ENCODE measurements at regions not wholly inside any gene's neighbourhood (a gene's known extent, or its start where the extent isn't known, plus 50 kb on each side); places are given as distances from the start of the nearest gene placed in this dataset.

DNA sequence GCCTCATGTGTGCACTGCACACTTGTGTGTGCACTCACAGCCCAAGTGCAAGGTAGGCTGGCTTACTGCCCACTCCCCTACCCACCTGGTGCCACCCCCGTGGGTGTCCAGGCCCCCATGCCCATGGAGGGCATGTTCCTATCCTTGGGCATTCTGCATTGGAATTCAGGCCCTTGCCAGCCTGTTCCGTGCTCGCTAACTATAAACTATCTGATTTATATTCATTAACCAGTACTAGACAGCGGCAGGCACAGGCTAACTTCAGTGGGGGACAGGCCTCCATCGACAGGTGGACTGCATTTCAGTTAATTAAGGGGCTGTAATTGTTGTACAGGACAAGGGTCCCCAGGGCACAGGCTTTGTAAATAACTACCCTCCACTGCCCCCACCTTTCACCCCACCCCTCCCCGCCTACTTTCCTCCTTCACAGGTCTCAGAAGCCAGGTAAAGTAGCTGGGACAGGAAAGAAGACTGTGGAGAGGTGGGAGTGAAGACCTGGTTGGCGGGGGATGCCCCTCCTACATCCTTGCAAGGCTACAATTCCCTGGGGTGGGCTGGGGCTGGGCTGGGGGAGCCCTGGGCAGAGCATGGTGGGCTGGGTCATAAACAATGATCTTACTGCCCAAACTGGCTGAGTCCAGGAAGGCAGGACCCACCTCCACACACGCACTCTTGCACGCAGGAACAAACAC, 119.0 kb upstream of the LHX1 start:
- no peak for DNase-seq

DNA sequence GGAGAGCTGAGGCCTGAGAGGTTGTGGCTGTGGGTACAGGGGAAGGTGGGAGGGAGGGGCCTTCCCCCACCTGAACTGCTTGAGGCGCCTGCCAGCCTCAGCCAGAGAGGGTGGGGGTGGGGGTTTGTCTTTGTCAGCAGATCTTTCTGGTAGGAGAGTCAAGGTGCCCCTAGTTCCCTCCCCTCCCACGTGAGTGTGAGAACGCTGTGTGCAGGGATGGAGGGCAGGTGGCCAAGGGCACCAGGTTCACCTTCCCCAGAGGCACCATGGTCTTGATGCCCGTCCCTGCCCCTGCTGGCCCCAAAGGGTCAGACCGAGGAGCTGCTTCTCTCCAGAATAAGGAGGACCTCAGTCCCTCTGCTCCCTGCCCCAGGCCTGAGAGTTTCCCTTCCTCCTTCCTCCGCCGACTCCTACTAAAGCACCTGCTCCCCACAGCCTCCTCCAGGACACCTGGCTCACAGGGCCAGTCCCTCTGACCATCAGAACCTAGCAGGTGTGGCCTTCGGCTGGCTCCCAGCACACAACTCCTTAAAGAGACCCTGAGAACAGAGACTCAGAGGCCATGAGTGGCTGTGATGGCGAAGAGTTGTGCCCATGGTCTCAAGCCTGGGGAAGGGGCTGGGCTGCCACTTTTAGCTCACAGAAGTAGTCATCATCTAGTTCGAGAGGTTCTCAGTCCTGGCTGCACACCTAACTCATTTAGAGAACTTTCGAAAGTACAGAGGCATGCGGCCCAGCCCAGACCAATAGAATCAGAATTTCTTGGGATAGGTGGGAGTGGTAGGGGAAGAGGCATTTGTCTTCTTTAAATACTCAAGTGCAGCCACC, 113.2 kb upstream of the LHX1 start:
- no peak for DNase-seq

DNA sequence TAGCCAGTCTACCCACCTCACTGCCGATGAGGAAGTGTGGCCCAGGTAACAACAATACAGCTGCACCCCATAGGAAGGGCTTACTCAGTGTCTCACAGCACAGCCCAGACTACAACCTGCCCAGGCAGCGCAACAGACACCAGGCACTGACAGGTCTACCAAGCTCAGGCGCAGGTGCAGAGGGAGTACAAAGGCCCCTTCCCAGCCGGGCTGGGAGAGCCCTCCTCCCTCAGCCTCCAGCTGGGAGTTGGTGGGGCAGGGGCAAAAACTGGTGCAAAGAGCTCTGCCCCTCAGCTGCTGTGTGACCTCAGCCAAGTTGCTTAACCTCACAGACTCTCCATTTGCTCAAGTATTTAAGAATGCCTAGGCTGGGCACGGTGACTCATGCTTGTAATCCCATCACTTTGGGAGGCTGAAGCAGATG, 112.6 kb upstream of the LHX1 start:
- DNase-seq, result no peak

DNA sequence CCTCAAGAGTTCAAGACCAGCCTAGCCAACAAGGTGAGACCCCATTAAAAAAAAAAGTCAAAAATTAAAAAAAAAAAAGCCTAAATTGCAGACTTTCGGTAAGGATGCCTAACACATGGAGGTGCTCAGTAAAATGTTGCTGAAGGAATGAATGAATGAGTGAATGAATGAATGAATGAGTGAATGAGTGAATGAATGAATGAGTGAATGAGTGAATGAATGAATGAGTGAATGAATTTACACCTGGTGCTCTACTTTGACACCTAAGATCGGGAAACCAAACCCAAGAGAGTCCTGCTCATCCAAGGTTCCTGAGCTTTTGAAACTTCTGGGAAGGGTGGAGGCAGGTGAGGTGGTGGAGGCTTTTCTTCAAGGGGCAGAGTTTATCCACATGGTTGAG, 112.2 kb upstream of the LHX1 start:
- DNase-seq, result no peak

DNA sequence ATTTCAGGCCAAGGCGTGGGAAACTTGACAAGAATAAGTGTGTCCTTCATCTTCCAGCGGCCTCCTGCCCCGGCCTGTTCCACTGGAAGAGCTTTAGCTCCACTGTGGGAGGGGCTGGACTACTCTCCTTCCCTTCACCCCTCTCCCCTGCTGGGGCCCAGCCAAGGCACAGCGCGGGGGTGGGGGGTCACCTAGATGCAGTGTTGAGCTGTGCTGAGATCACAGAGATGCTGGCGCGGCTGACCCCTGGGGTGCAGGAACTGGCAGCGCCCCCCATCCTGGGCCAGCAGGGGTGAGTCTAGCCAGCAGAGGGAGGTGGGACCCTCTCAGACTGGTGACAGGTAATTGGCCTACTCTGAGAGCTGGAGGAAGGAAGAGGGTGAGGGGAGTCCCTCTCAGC, 111.8 kb upstream of the LHX1 start:
- DNase-seq, result no peak

DNA sequence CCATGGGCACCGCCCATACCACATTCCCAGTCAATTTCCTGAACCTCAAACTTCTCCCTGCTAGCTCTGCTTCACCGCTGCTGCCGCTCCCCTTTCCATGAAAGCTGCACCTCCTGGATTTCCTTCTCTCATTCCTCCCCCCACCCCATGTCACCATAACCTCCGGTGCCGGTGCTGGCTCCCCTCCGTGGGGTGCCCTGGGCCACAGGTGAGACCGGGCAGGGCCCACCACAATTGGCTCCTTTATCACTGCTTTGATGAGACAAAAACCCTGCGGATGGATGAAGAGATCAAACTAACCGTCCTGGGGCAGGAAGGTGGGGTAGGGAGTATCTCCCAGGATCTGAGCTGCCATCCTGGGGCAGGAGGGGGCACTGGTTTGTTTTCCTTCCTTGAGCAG, 111.3 kb upstream of the LHX1 start:
- no peak for DNase-seq

DNA sequence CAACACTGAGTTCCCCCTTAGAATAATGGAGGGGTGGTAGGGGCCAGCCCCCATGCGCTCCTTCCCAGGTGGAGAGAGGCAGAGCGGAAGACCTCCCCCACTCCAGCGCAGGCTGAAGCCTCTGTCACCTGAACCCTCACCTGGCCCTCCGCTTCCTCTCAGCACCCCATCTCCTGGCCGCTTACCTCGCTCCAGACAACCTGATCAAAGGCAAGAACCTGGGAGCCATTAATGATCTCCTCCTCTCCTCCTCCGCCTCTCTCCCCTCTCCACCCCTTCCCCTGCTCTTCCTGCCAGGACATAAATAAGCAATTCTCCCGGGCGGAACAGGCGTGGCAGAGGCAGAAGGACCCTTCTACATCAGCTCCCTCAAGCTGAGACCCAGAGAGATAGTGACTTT, 110.2 kb upstream of the LHX1 start:
- DNase-seq, result no peak

DNA sequence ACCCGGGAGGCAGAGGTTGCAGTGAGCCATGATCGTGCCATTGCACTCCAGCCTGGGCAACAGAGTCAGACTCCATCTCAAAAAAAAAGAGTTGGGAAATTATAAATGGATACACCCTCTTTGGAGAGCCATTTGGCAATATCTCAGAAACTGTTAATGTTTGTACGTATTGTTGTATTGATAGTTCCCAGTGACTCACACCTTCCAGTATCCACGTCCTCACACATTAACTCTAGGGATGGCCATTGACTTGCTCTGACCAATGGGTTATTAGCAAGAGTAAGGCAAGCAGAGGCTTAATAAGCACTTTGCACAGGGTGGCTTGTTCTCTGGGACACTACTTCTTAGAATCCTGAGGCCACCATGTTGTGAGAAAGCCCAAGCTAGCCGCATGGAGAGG, 107.6 kb upstream of the LHX1 start:
- no peak for DNase-seq

DNA sequence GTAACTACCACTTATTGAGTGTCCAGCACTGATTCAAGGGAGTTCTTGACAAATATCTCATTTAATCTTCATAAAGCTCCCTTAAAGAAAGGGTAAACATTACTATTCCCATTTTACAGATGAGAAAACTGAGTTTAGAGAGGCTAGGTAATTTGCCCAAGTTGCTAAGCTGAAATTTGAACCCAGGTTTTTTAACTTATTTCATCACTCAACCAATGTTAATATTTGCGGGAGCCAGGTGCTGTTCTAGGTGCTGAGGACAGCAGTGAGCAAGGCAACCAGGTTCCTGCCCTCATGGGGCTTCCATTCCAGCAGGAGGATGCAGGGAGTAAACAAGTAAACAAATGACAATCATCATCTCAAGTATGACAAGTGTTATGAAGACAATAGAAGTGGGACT, 104.0 kb upstream of the LHX1 start:
- no peak for DNase-seq

DNA sequence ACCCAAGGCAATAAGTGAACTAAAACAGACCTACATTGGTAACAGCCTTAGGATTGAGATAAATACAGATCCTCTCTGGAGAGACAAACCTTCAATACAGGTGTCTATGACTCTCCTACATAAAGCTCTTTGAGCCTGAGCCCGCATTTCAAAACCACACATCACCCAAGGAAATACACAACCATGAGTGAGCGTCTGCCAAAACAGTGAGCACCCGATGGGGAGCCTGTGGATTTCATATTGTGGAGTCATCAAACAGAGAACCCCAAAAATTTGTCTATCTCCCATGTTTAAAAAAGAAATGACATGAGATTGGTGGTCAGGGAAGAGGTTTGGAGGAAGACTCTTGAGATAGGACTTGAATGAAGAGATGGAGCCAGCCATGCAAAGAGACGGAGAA, 102.2 kb upstream of the LHX1 start:
- no peak for DNase-seq

DNA sequence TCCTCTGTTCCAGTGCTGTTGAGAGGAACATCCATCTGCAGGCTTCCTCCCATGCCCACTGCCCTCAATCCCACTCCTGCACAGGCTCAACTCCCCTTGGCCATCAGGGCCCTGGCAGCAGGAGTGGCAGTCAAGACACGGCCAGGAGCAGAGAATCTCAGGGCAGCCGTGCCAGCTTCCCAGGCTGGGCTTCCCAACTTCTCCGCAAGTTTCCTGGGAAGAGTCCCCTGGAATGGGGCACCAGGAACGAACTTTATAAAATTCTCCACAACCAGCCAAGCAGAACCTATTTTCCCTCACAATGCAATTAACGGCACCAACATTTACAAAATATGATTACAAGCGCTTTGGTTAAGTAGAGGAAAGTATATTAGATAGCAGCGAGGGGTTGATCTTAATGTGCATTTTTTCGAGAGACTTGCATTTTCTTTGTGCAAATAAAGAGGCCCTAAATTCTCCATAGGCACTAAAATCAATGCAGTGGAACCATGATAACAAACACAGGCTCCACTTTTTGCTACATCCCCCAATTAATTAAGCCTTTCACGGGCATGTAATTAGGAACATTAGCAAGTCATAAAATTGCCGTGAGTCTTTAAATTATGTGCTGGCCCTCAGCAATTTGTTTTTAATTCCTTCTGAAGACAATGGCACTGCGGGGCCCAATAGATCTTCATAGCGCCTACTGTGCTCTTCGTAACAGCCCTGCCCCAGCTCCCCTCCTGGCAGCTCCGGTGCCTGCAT, 99.9 kb upstream of the LHX1 start:
- no peak for DNase-seq

DNA sequence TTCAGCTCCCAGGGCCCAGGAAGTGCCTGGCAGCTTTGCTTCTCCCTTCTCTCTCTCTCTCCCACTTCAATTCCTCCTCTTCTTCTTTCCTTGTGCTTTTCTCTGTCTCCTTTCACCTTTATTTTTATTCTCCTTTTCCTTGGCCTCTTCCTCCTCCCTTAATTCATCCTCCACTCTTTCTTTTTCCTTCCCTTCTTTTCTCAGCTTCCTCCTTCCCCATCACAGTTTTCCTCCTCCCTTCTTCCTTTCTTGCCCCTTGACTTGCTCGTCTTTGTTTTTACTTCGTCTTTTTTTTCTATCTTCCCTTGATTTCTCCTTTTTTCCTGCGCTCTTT, 99.4 kb upstream of the LHX1 start:
- no peak for DNase-seq

DNA sequence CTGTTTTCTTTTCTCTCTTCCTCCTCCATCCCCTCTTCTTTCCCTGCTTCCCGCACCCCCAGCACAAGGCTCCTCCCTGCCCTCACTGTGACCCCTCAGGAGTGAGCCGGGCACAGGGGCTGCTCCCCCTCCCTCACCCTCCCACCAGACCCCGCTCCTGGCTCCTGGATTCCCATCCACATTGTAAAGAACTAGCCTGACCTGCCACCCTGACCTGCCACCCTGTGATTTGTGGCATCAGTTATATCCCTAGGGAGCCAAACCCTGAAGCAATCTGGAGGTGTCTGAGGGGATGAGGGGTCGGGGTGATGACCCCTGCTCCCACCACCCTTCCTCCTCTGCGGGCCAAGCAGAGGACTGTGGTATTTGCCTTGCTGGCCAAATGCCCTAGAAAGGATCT, 98.0 kb upstream of the LHX1 start:
- DNase-seq, result no peak

DNA sequence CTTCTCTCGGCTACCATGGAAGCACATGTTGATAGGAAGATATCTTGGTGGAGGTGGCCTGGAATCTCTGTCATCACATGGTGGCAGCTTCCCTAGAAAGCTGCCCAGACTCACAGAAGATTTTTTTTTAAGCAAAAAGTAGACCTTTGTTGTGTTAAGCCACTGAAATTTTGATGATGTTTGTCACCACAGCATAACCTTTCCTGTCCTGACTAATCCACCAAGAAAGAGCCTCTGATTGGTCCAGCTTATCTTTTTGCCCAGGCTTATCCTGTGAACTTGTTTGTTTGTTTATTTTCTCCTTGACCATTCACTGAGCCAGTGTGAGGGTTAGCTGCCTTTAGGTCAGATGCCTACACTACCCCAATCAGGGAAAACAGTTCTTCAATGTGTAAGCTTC, 96.5 kb upstream of the LHX1 start:
- DNase-seq, result no peak

DNA sequence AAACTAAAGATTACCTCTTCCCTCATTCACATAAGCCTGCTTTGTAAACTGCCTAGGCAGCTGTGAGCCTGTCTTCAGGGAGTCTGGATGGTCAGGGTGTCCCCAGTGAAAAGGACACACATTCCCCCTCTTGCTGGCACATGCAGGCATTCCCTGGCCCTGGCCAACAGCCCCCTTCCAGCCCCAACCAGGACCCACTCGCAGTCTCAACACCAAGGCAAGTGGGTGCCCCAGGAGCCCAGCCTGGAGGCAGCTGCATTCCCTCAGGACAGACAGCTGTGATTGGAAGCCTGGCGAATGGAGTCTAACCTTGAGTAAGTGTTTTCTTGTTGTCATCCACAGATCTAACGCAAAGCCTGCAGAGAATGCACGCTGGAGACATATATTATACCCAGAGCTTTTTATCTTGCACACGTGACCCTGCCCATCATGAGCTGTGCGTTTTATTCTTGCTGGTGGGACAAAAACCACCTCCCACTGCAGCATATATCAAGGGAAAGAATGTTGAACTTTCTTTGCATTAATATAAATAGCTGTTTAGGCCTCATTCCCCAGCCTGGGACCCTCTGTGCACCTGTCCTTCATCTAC, 95.0 kb upstream of the LHX1 start:
- DNase-seq, result no peak

DNA sequence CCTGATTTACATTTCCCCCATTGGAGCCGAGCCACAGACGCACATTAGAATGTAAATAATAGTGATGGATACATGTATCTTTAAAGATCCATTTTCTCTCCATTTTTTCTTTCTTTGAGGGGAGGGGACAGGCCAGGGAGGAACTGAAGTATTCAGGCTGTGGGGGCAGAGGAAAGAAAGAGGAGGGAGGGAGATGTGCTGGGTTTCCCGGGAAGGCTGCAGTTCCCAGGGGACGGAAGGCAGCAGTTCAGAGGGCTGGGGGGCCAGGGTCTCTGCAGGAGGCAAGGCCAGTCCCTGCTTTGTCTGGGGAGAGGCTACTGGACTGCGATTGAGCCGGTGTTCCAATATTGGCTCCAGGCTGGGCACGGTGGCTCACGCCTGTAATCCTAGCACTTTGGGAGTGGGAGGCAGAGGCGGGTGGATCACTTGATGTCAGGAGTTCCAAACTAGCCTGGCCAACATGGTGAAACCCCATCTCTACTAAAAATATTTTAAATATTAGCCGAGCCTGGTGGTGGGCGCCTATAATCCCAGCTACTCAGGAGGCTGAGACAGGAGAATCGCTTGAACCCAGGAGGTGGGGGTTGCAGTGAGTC, 94.2 kb upstream of the LHX1 start:
- DNase-seq, result no peak

DNA sequence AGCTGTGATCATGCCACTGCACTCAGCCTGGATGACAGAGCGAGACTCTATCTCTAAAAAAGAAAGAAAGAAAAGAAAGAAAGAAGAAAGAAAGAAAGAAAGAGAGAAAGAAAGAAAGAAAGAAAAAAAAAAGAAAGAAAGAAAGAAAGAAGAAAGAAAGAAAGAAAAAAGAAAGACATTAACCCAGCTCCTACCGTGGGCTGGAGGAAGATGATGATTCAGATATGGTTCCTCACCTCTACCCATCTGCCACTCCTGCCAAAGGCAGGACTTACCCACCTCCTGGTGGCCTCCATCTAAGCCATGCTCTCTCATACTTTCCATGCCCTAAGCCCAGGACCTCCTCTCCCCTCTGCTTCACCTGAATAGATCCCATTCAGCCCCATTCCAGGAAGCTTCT, 93.3 kb upstream of the LHX1 start:
- DNase-seq, result no peak

DNA sequence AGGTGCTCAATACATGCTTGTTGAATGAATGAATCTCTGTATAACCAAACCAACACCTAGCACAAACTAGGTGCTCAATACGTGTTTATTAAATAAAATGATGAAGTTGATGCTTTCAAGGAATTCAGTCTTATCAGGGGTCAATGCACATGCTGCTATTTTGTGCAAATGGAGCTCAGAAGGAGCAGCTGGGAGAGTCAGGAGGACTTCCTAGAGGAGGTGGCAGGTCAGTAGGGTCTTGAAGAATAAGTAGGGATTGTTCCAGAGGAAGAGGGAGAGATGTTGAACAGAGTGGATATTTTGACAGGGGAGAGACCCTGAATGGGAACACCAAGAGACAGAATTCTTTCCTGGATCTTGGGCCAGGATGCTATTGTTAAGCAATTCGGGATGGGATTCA, 92.7 kb upstream of the LHX1 start:
- DNase-seq, result no peak

DNA sequence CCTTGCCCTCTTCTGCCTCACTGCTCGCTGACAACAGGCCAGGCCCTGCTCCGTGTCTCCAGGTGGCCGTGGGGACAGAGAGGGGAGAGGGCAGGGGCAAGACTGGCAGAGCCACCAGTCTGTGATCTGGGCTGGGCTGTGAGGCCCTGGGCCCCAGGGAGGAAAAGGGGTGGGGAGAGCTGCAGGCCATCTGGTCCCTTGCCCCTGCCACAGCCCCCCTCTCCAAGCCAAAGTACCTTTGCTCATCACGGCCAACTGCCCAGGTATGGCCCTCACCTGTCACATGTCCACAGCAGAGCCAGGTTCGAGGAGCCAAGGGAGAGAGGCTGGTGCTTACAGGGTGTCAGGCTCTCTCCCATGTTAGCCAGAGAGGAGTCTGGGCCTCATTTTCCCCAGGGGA, 91.4 kb upstream of the LHX1 start:
- DNase-seq, result no peak

DNA sequence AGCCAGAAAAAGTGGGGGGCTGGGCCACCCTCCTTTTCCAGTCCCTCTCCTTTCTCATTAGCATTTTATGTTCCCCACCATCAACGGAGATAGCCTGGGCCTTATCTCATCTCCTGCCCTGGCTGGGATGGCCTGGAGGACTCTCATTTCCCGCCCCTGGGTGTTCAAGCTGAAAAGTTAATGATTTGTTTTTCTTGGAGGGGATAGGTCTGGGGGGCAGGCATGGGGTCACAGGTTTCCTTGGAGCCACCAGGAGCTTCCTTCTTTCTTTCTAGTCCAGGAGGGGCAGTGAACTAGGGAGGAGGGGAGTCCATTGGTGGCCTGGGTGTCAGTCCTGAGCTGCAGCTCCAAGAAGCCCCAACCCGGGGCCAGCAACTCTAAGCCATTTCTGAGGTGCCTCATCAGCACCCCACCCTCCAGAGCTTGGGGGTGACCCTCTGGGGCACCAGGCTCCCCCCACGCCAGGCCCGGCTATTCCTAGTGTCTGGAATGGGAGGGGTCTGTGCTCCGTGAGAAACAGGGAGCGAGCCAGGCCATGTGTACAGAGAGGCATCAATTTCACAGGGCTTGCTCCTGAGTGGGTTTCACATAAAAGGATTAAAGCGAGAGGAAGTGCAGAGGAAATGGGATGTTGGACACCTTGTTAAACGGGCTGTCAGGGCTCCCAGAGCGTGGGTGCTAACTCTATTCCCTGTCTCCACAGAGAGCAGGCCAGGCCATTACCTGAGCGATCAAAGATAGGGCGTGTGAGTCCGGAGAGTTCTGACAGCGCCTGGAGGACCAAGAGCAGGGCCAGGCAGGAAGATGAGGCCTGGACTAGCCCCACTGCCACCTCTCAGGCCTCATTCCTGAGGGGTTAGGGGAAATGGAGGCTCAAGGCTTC, 90.6 kb upstream of the LHX1 start:
- DNase-seq, result no peak

DNA sequence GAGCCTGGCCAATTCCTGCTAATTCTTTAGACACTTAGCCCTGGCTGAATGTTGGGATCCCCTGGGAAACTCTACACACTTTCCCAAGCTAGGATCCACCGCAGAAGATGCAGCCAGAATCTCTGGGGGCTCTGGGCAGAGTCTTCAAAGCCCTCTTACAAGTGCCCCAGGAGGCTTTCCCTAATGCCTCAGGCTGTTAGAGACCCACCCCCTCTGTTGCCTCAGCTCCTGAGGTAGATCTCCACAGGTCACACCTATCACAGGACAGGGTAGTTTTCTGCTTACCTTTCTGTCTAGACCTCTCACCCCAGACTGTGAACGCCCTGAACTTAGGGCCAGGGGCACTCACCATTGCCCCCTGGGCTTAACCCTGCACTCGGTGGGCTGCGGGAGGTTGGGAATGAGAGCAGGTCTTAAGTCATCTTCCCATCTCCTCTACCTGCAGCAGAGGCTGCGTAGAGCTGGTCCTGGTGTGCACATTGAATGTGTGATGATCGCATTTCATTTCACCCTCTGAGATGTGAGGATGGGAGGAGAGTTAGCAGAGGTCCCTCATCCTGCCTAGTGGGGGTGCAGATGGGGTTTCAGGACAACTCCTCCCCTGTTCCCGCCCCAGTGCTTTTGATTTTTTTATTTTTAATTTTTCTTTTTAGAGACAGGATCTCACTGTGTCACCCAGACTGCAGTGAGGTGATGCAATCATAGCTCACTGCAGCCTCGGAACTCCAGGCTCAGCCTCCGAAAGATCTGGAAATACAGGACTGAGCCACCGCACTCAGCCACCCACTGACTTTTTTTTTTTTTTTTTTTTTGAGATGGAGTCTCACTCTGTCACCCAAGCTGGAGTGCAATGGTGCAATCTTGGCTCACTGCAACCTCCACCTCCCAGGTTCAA, 89.0 kb upstream of the LHX1 start:
- no peak for DNase-seq

Measured in stimulated activated CD4-positive, alpha-beta T cell treated with anti-CD3 and anti-CD28 coated beads, Interleukin-4, amount 100 ng/mL, for 1 hour (primary cell).